ENCODE measurements at regions not wholly inside any gene's neighbourhood (a gene's known extent, or its start where the extent isn't known, plus 50 kb on each side); places are given as distances from the start of the nearest gene placed in this dataset.

- no peak overlapping the region for H3K4me3 ChIP-seq
- ATAC-seq (no peak), DNase-seq (ENCODE audit: low spot score) (no peak)
- H3K27ac ChIP-seq (ENCODE audit: low read depth) = no peak overlapping the region
- Mint-ChIP-seq H3K9me3 (no peaks in the 10 kb centered on the region), H3K27me3 (ENCODE audit: insufficient read depth, low read depth, poor library complexity) (no peaks in the 10 kb centered on the region), H3K4me1 (peaks cover 4% of the 10 kb centered on the region; the same call in 2 of the 3 replicates), H3K27ac (no peak overlapping the region), H3K4me3 (no peak overlapping the region), H3K36me3 (ENCODE audit: low read depth) (no peaks in the 10 kb centered on the region; the same call in 2 of the 3 replicates)
- H3K4me1 ChIP-seq (ENCODE audit: insufficient read depth) = no peaks in the 10 kb centered on the region
- H3K79me2 ChIP-seq (replicated peaks; ENCODE audit: insufficient read depth) = no peaks in the 10 kb centered on the region
- no peaks in the 10 kb centered on the region for H4K20me1 ChIP-seq (replicated peaks; ENCODE audit: insufficient read depth)
- no peaks in the 10 kb centered on the region for H3K27me3 ChIP-seq (ENCODE audit: insufficient read depth)
- H2AFZ ChIP-seq = no peak overlapping the region
- no peak overlapping the region for H3K4me2 ChIP-seq
- no peaks in the 10 kb centered on the region for H3K36me3 ChIP-seq (ENCODE audit: insufficient read depth)
- TF ChIP-seq POLR2AphosphoS5 (IDR thresholded peaks at IDR 0.05; ENCODE audit: low read depth) (no peak), EZH2phosphoT487 (IDR thresholded peaks at IDR 0.05; ENCODE audit: unreplicated experiment) (no peak), ETS1 (IDR thresholded peaks at IDR 0.05) (no peak), ZNF331 (CRISPR knock-in tag; IDR thresholded peaks at IDR 0.05; ENCODE audit: low read depth) (no peak), JUNB (IDR thresholded peaks at IDR 0.05; ENCODE audit: unreplicated experiment) (no peak), ZNF114 (CRISPR knock-in tag; IDR thresholded peaks at IDR 0.05) (no peak), STAT1 (IDR thresholded peaks at IDR 0.05; ENCODE audit: unreplicated experiment) (no peak), NANOG (IDR thresholded peaks at IDR 0.05; ENCODE audit: borderline replicate concordance) (no peak)
- TF ChIP-seq, protein P1, sequence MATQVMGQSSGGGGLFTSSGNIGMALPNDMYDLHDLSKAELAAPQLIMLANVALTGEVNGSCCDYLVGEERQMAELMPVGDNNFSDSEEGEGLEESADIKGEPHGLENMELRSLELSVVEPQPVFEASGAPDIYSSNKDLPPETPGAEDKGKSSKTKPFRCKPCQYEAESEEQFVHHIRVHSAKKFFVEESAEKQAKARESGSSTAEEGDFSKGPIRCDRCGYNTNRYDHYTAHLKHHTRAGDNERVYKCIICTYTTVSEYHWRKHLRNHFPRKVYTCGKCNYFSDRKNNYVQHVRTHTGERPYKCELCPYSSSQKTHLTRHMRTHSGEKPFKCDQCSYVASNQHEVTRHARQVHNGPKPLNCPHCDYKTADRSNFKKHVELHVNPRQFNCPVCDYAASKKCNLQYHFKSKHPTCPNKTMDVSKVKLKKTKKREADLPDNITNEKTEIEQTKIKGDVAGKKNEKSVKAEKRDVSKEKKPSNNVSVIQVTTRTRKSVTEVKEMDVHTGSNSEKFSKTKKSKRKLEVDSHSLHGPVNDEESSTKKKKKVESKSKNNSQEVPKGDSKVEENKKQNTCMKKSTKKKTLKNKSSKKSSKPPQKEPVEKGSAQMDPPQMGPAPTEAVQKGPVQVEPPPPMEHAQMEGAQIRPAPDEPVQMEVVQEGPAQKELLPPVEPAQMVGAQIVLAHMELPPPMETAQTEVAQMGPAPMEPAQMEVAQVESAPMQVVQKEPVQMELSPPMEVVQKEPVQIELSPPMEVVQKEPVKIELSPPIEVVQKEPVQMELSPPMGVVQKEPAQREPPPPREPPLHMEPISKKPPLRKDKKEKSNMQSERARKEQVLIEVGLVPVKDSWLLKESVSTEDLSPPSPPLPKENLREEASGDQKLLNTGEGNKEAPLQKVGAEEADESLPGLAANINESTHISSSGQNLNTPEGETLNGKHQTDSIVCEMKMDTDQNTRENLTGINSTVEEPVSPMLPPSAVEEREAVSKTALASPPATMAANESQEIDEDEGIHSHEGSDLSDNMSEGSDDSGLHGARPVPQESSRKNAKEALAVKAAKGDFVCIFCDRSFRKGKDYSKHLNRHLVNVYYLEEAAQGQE (IDR thresholded peaks at IDR 0.05; ENCODE audit: unreplicated experiment) = no peak
- TF ChIP-seq, protein P2, sequence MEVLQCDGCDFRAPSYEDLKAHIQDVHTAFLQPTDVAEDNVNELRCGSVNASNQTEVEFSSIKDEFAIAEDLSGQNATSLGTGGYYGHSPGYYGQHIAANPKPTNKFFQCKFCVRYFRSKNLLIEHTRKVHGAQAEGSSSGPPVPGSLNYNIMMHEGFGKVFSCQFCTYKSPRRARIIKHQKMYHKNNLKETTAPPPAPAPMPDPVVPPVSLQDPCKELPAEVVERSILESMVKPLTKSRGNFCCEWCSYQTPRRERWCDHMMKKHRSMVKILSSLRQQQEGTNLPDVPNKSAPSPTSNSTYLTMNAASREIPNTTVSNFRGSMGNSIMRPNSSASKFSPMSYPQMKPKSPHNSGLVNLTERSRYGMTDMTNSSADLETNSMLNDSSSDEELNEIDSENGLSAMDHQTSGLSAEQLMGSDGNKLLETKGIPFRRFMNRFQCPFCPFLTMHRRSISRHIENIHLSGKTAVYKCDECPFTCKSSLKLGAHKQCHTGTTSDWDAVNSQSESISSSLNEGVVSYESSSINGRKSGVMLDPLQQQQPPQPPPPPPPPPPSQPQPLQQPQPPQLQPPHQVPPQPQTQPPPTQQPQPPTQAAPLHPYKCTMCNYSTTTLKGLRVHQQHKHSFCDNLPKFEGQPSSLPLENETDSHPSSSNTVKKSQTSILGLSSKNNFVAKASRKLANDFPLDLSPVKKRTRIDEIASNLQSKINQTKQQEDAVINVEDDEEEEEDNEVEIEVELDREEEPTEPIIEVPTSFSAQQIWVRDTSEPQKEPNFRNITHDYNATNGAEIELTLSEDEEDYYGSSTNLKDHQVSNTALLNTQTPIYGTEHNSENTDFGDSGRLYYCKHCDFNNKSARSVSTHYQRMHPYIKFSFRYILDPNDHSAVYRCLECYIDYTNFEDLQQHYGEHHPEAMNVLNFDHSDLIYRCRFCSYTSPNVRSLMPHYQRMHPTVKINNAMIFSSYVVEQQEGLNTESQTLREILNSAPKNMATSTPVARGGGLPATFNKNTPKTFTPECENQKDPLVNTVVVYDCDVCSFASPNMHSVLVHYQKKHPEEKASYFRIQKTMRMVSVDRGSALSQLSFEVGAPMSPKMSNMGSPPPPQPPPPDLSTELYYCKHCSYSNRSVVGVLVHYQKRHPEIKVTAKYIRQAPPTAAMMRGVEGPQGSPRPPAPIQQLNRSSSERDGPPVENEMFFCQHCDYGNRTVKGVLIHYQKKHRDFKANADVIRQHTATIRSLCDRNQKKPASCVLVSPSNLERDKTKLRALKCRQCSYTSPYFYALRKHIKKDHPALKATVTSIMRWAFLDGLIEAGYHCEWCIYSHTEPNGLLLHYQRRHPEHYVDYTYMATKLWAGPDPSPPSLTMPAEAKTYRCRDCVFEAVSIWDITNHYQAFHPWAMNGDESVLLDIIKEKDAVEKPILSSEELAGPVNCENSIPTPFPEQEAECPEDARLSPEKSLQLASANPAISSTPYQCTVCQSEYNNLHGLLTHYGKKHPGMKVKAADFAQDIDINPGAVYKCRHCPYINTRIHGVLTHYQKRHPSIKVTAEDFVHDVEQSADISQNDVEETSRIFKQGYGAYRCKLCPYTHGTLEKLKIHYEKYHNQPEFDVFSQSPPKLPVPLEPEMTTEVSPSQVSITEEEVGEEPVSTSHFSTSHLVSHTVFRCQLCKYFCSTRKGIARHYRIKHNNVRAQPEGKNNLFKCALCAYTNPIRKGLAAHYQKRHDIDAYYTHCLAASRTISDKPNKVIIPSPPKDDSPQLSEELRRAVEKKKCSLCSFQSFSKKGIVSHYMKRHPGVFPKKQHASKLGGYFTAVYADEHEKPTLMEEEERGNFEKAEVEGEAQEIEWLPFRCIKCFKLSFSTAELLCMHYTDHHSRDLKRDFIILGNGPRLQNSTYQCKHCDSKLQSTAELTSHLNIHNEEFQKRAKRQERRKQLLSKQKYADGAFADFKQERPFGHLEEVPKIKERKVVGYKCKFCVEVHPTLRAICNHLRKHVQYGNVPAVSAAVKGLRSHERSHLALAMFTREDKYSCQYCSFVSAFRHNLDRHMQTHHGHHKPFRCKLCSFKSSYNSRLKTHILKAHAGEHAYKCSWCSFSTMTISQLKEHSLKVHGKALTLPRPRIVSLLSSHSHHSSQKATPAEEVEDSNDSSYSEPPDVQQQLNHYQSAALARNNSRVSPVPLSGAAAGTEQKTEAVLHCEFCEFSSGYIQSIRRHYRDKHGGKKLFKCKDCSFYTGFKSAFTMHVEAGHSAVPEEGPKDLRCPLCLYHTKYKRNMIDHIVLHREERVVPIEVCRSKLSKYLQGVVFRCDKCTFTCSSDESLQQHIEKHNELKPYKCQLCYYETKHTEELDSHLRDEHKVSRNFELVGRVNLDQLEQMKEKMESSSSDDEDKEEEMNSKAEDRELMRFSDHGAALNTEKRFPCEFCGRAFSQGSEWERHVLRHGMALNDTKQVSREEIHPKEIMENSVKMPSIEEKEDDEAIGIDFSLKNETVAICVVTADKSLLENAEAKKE (CRISPR knock-in tag; IDR thresholded peaks at IDR 0.05) = no peak
- TF ChIP-seq, protein P3, sequence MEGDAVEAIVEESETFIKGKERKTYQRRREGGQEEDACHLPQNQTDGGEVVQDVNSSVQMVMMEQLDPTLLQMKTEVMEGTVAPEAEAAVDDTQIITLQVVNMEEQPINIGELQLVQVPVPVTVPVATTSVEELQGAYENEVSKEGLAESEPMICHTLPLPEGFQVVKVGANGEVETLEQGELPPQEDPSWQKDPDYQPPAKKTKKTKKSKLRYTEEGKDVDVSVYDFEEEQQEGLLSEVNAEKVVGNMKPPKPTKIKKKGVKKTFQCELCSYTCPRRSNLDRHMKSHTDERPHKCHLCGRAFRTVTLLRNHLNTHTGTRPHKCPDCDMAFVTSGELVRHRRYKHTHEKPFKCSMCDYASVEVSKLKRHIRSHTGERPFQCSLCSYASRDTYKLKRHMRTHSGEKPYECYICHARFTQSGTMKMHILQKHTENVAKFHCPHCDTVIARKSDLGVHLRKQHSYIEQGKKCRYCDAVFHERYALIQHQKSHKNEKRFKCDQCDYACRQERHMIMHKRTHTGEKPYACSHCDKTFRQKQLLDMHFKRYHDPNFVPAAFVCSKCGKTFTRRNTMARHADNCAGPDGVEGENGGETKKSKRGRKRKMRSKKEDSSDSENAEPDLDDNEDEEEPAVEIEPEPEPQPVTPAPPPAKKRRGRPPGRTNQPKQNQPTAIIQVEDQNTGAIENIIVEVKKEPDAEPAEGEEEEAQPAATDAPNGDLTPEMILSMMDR (conservative IDR thresholded peaks at IDR 0.05; ENCODE audit: low read depth in 2 of 2) = no peak
- no peaks in the 10 kb centered on the region for H3K9me2 ChIP-seq (ENCODE audit: insufficient read depth)
- no peaks in the 10 kb centered on the region for H3F3A ChIP-seq (replicated peaks; ENCODE audit: low read depth)
Observed at GRCh38 chrX:4674028-4674782, 960.8 kb upstream of the PRKX start.
